Activated naive CD4-positive, alpha-beta T cell treated with anti-CD3 and anti-CD28 coated beads, Interleukin-2, amount 50 U/mL, for 72 hours (primary cell): ENCODE measurements at regions not wholly inside any gene's neighbourhood (a gene's known extent, or its start where the extent isn't known, plus 50 kb on each side); places are given as distances from the start of the nearest gene placed in this dataset.
A peak's percentile ranks its signal among the peaks of the same experiment; 100 is the strongest.
"Not testable (repeated sequence)": the region's sequence is repeated elsewhere in the genome, so short reads cannot be mapped to it uniquely, and the experiment has no call there.

Experiments used
- ATAC-seq, 2 donors: fragments of 150-1000 bp; cut with Tn5 transposase; 2 replicates each; pipeline ENCODE4 v1.10.0; 2021; ENCODE audit warnings: mild to moderate bottlenecking in 2 of 2, moderate library complexity in 2 of 2
- DNase-seq, 2 donors: peaks; one replicate each; pipeline ENCODE4 v3.0.0; 2021 to 2022; ENCODE audit warnings: low spot score in 2 of 2
- H3K27ac Mint-ChIP-seq, 2 donors: one replicate each; pipeline ENCODE4 v1.8.0; 2022; ENCODE audit warnings: mild to moderate bottlenecking in 2 of 2, mixed read lengths in 2 of 2
- H3K36me3 Mint-ChIP-seq, 2 donors: one replicate each; pipeline ENCODE4 v1.8.0; 2022; ENCODE audit warnings: mixed read lengths in 2 of 2
- H3K9me3 Mint-ChIP-seq, 2 donors: one replicate each; pipeline ENCODE4 v1.8.0; 2022; ENCODE audit warnings: mixed read lengths in 2 of 2

GRCh38 chr20:24840121-24840713, 108.9 kb upstream of the CST7 start:
- H3K9me3 Mint-ChIP-seq, result no peaks in the 10 kb centered on the region
- ATAC-seq, result no peak
- no peak overlapping the region for H3K27ac Mint-ChIP-seq
- H3K36me3 Mint-ChIP-seq, result no peaks in the 10 kb centered on the region
- no peak for DNase-seq

- ATAC-seq (peak in 1 of 2 donors; percentile 20), DNase-seq (no peak)
- no peak overlapping the region for H3K27ac Mint-ChIP-seq
- peaks cover 12 to 13% of the 10 kb centered on the region in 2 donors for H3K9me3 Mint-ChIP-seq
- peaks cover 0 to 16% of the 10 kb centered on the region in 2 donors for H3K36me3 Mint-ChIP-seq
These were observed 106.7 kb upstream of the CST7 start for GRCh38 chr20:24842274-24842917.

- DNase-seq (no peak), ATAC-seq (peak; percentile 14 to 52)
- Mint-ChIP-seq H3K27ac (no peak overlapping the region), H3K36me3 (peaks cover 0 to 22% of the 10 kb centered on the region in 2 donors), H3K9me3 (peaks cover 18 to 19% of the 10 kb centered on the region in 2 donors)
These were observed 106.0 kb upstream of the CST7 start for GRCh38 chr20:24842918-24843715.

GRCh38 chr20:24850176-24850575, 98.9 kb upstream of the CST7 start:
- Mint-ChIP-seq H3K27ac (no peak overlapping the region), H3K9me3 (peaks cover 27 to 30% of the 10 kb centered on the region in 2 donors), H3K36me3 (peaks cover 0 to 41% of the 10 kb centered on the region in 2 donors)
- ATAC-seq (no peak), DNase-seq (no peak)

GRCh38 chr20:24851346-24852019, 97.6 kb upstream of the CST7 start:
- ATAC-seq (no peak), DNase-seq (no peak)
- Mint-ChIP-seq H3K36me3 (peaks cover 0 to 35% of the 10 kb centered on the region in 2 donors), H3K9me3 (peaks cover 18 to 23% of the 10 kb centered on the region in 2 donors), H3K27ac (no peak overlapping the region)

- ATAC-seq (no peak), DNase-seq (no peak)
- no peak overlapping the region for H3K27ac Mint-ChIP-seq
- H3K36me3 Mint-ChIP-seq, result peaks cover 0 to 15% of the 10 kb centered on the region in 2 donors
- peaks cover 9 to 10% of the 10 kb centered on the region in 2 donors for H3K9me3 Mint-ChIP-seq
These were observed 95.2 kb upstream of the CST7 start for GRCh38 chr20:24853916-24854315.

GRCh38 chr20:24855848-24856247, 93.2 kb upstream of the CST7 start:
- peaks cover 0 to 5% of the 10 kb centered on the region in 2 donors for H3K36me3 Mint-ChIP-seq
- ATAC-seq (no peak), DNase-seq (no peak)
- H3K9me3 Mint-ChIP-seq, result peaks cover 3 to 5% of the 10 kb centered on the region in 2 donors
- H3K27ac Mint-ChIP-seq, result no peak overlapping the region

GRCh38 chr20:24858500-24858899, 90.6 kb upstream of the CST7 start:
- DNase-seq, result not testable (repeated sequence)

GRCh38 chr20:24859539-24859938, 89.5 kb upstream of the CST7 start:
- ATAC-seq (no peak), DNase-seq (no peak)
- H3K9me3 Mint-ChIP-seq, result peaks cover 7 to 11% of the 10 kb centered on the region in 2 donors
- peaks cover 5 to 6% of the 10 kb centered on the region in 2 donors for H3K36me3 Mint-ChIP-seq
- no peak overlapping the region for H3K27ac Mint-ChIP-seq

More at GRCh38 chr20:24858500-24858899, 90.6 kb upstream of the CST7 start:
- H3K27ac Mint-ChIP-seq, ATAC-seq, H3K9me3 Mint-ChIP-seq, H3K36me3 Mint-ChIP-seq: not testable (repeated sequence)

- ATAC-seq, result no peak
- H3K9me3 Mint-ChIP-seq, result peaks cover 7 to 16% of the 10 kb centered on the region in 2 donors
- DNase-seq, result no peak
- no peak overlapping the region for H3K27ac Mint-ChIP-seq
- peaks cover 14 to 16% of the 10 kb centered on the region in 2 donors for H3K36me3 Mint-ChIP-seq
These were observed 86.9 kb upstream of the CST7 start for GRCh38 chr20:24862186-24862585.

GRCh38 chr20:24862606-24863005, 86.5 kb upstream of the CST7 start:
- Mint-ChIP-seq H3K9me3 (peaks cover 7 to 16% of the 10 kb centered on the region in 2 donors), H3K36me3 (peaks cover 14 to 16% of the 10 kb centered on the region in 2 donors)
- no peak for DNase-seq

GRCh38 chr20:24863356-24863755, 85.7 kb upstream of the CST7 start:
- Mint-ChIP-seq H3K27ac (no peak overlapping the region), H3K9me3 (peaks cover 7 to 16% of the 10 kb centered on the region in 2 donors), H3K36me3 (peaks cover 14 to 16% of the 10 kb centered on the region in 2 donors)
- DNase-seq (no peak), ATAC-seq (no peak)

More at GRCh38 chr20:24862606-24863005, 86.5 kb upstream of the CST7 start:
- no peak overlapping the region for H3K27ac Mint-ChIP-seq
- ATAC-seq, result no peak

GRCh38 chr20:24866008-24866407, 83.1 kb upstream of the CST7 start:
- no peak for ATAC-seq
- Mint-ChIP-seq H3K9me3 (peaks cover 7 to 16% of the 10 kb centered on the region in 2 donors), H3K27ac (no peak overlapping the region), H3K36me3 (peaks cover 11 to 14% of the 10 kb centered on the region in 2 donors)
- DNase-seq, result no peak

GRCh38 chr20:24866742-24867141, 82.3 kb upstream of the CST7 start:
- H3K27ac Mint-ChIP-seq, result no peak overlapping the region
- ATAC-seq, result no peak

GRCh38 chr20:24867556-24867955, 81.5 kb upstream of the CST7 start:
- H3K9me3 Mint-ChIP-seq, result peaks cover 7 to 16% of the 10 kb centered on the region in 2 donors
- ATAC-seq, result no peak
- H3K36me3 Mint-ChIP-seq, result peaks cover 11 to 14% of the 10 kb centered on the region in 2 donors
- DNase-seq, result no peak
- H3K27ac Mint-ChIP-seq, result no peak overlapping the region

More at GRCh38 chr20:24866742-24867141, 82.3 kb upstream of the CST7 start:
- Mint-ChIP-seq H3K9me3 (peaks cover 7 to 16% of the 10 kb centered on the region in 2 donors), H3K36me3 (peaks cover 11 to 14% of the 10 kb centered on the region in 2 donors)
- no peak for DNase-seq

- ATAC-seq (no peak), DNase-seq (no peak)
- peaks cover 7 to 16% of the 10 kb centered on the region in 2 donors for H3K9me3 Mint-ChIP-seq
- H3K36me3 Mint-ChIP-seq, result peaks cover 11 to 14% of the 10 kb centered on the region in 2 donors
- no peak overlapping the region for H3K27ac Mint-ChIP-seq
These were observed 80.6 kb upstream of the CST7 start for GRCh38 chr20:24868396-24868927.
